HepG2 (cell line): ENCODE measurements at regions not wholly inside any gene's neighbourhood (a gene's known extent, or its start where the extent isn't known, plus 50 kb on each side); places are given as distances from the start of the nearest gene placed in this dataset.

Experiments used
- ATAC-seq: fragments of 200-7000 bp; cut with Tn5 transposase; 3 replicates; pipeline ENCODE4 v1.9.1; 2020; ENCODE audit warnings: mild to moderate bottlenecking, moderate library complexity
- BruUV-seq: library from RNA; stranded (reverse); fragments of 400-500 nt; replicated peaks from 2 replicates; lab custom pipeline; 2021; lab: Mats Ljungman, UMichigan
- CTCF ChIA-PET: fragments of 300-600 bp; formaldehyde crosslinking; extraction: SDS; loops from one replicate; lab custom pipeline; 2021; ENCODE audit warnings: low total read pairs, inconsistent platforms, low intra/inter-chr PET ratio; lab: Yijun Ruan, JAX
- POLR2A ChIA-PET: fragments of 350-600 bp; sonication (Branson Sonifier 250); formaldehyde crosslinking; loops from one replicate; lab custom pipeline; 2020; ENCODE audit warnings: antibody characterized with exemption, inconsistent platforms; lab: Yijun Ruan, JAX
- DNase-seq: peaks from one replicate; pipeline ENCODE4 v3.0.0-alpha.2; 2015; ENCODE audit warnings: low spot score
- FAIRE-seq: peaks from 3 replicates; lab custom pipeline; 2011; peaks lifted over from hg19 to GRCh38; lab: Jason Lieb, UNC
- H2AFZ ChIP-seq: one replicate; pipeline ENCODE4 v1.6.1; 2011; ENCODE audit warnings: low read length, inconsistent platforms
- H3K27ac ChIP-seq: fragments of 300-600 bp; 3 replicates; pipeline ENCODE4 v1.8.0; 2011; ENCODE audit warnings: mixed run types, mild to moderate bottlenecking, mixed read lengths, low read length, inconsistent platforms; ENCODE audit not compliant: insufficient read depth; ENCODE audit errors: extremely low read length
- H3K27me3 ChIP-seq, 2 experiments: fragments of 200-600 bp in 1 of 2; 2 replicates in 1 of 2; 3 replicates in 1 of 2; pipeline versions ENCODE4 v1.6.0 to v1.8.0; 2011; ENCODE audit warnings: low read length in 2 of 2, mild to moderate bottlenecking in 2 of 2, moderate library complexity in 2 of 2, inconsistent platforms in 1 of 2; ENCODE audit not compliant: insufficient read depth in 2 of 2, control insufficient read depth in 1 of 2
- H3K36me3 ChIP-seq, 2 experiments: fragments of 200-600 bp in 1 of 2; replicated peaks in 1 of 2; 2 replicates in 1 of 2; 3 replicates in 1 of 2; pipeline versions ENCODE4 v1.5.1 to v1.8.0; 2011; ENCODE audit warnings: low read length in 2 of 2, inconsistent platforms in 1 of 2; ENCODE audit not compliant: insufficient read depth in 2 of 2, control insufficient read depth in 1 of 2
- H3K4me1 ChIP-seq: 2 replicates; pipeline ENCODE4 v1.5.1; 2012; ENCODE audit warnings: low read length, inconsistent platforms; ENCODE audit not compliant: insufficient read depth
- H3K4me2 ChIP-seq: 2 replicates; pipeline ENCODE4 v1.6.0; 2011; ENCODE audit warnings: low read depth, low read length, inconsistent platforms
- H3K4me3 ChIP-seq, 3 experiments: fragments of 200-600 bp in 1 of 3; sonication (generic), shearing (Covaris generic) in 1 of 3; replicated peaks in 1 of 3; 2 replicates each; pipeline ENCODE4 v1.5.1; 2011 to 2016; ENCODE audit warnings: low read length in 3 of 3, inconsistent platforms in 2 of 3, low read depth in 2 of 3, mild to moderate bottlenecking in 2 of 3, control low read depth in 1 of 3, mixed read lengths in 1 of 3; ENCODE audit not compliant: insufficient read depth in 1 of 3
- H3K79me2 ChIP-seq: one replicate; pipeline ENCODE4 v1.6.1; 2011; ENCODE audit warnings: low read length, inconsistent platforms; ENCODE audit not compliant: insufficient read depth
- H3K9ac ChIP-seq: 2 replicates; pipeline ENCODE4 v1.6.0; 2011; ENCODE audit warnings: mild to moderate bottlenecking, low read depth, low read length, inconsistent platforms; ENCODE audit not compliant: insufficient read depth
- H3K9me3 ChIP-seq: 2 replicates; pipeline ENCODE4 v1.5.1; 2012; ENCODE audit warnings: mild to moderate bottlenecking, low read length
- H4K20me1 ChIP-seq: 2 replicates; pipeline ENCODE4 v1.6.0; 2011; ENCODE audit warnings: inconsistent platforms, mild to moderate bottlenecking, low read length, moderate library complexity; ENCODE audit not compliant: insufficient read depth
- HOMEZ ChIP-seq: IDR thresholded peaks from 2 replicates; pipeline ENCODE4 v1.6.1; 2016; ENCODE audit warnings: low read depth
- MIER3 ChIP-seq: IDR thresholded peaks from 2 replicates; pipeline ENCODE4 v1.6.1; 2016; ENCODE audit warnings: missing compliant biosample characterization, borderline replicate concordance
- NCOA2 ChIP-seq: sonication (generic); formaldehyde crosslinking; IDR thresholded peaks from 2 replicates; pipeline ENCODE4 v1.8.0; 2022; ENCODE audit warnings: inconsistent platforms
- SAFB2 ChIP-seq: sonication (generic); formaldehyde crosslinking; IDR thresholded peaks from 2 replicates; pipeline ENCODE4 v1.5.1; 2020; ENCODE audit warnings: missing genetic modification reagents, low read depth, mild to moderate bottlenecking, borderline replicate concordance
- SMARCC2 ChIP-seq: fragments of 450-650 bp; IDR thresholded peaks from 2 replicates; pipeline ENCODE4 v1.6.1; 2017; ENCODE audit warnings: antibody characterized with exemption, mild to moderate bottlenecking
- ZC3H13 ChIP-seq: sonication (generic); formaldehyde crosslinking; IDR thresholded peaks from 2 replicates; pipeline ENCODE4 v1.8.1; 2023; ENCODE audit warnings: mild to moderate bottlenecking, missing genetic modification reagents, moderate library complexity
- ZNF512 ChIP-seq: sonication (generic); formaldehyde crosslinking; IDR thresholded peaks from 2 replicates; pipeline ENCODE4 v1.4.0; 2020; ENCODE audit warnings: mild to moderate bottlenecking, missing genetic modification reagents
- ZNF850 ChIP-seq: sonication (generic); formaldehyde crosslinking; conservative IDR thresholded peaks from 2 replicates; pipeline ENCODE4 v1.9.0; 2021; ENCODE audit warnings: mild to moderate bottlenecking, missing genetic modification reagents
- WGBS: methylation state at CpG from one replicate; pipeline ENCODE4 v1.1.6; 2017; ENCODE audit warnings: low lambda C conversion rate; 5-methylcytosine and 5-hydroxymethylcytosine counted together
- in situ Hi-C: cut with HindIII; loops from 2 replicates; pipeline ENCODE4 v1.10.0; 2017; ENCODE audit warnings: low pct_unique_long_range_greater_than_20kb; ENCODE audit not compliant: extremely low pct_ligation_motif_present
- intact Hi-C: fragments of 100-400 bp; cut with micrococcal nuclease; formaldehyde crosslinking; loops from one replicate; pipeline ENCODE4 v1.10.0; 2022; ENCODE audit not compliant: unreplicated experiment
- TF ChIP-seq, protein P1 (sequence below): sonication (generic); formaldehyde crosslinking; IDR thresholded peaks from 2 replicates; pipeline ENCODE4 v1.4.0; 2020; ENCODE audit warnings: missing genetic modification reagents
- TF ChIP-seq, protein P2 (sequence below): sonication (generic); formaldehyde crosslinking; IDR thresholded peaks from 2 replicates; pipeline ENCODE4 v1.5.1; 2020; ENCODE audit warnings: mild to moderate bottlenecking, missing genetic modification reagents, borderline replicate concordance

GRCh38 chr18:54767098-54767497 is 61.2 kb upstream of the RAB27B start:
- H3K79me2 ChIP-seq, result no peaks in the 10 kb centered on the region
- peaks cover 21% of the 10 kb centered on the region for H3K4me1 ChIP-seq
- 3% methylated on average over 1 of the region's 1 CpG for WGBS
- no peak overlapping the region for H3K27ac ChIP-seq
- CTCF ChIA-PET, result no interaction called here
- H4K20me1 ChIP-seq, result no peaks in the 10 kb centered on the region
- peak; percentile 92 for ATAC-seq
- H3K4me3 ChIP-seq, result no peak overlapping the region
- no peaks in the 10 kb centered on the region for H3K36me3 ChIP-seq
- H3K9ac ChIP-seq, result no peak overlapping the region
- POLR2A ChIA-PET, result no interaction called here
- intact Hi-C loops, result loop anchor here (10.0 kb wide), 1 partner anchor 178 kb away; no protein-coding TSS in a partner anchor
- no peak overlapping the region for H3K4me2 ChIP-seq
- in situ Hi-C loops, result no loop called here
- no peak overlapping the region for H2AFZ ChIP-seq
- H3K9me3 ChIP-seq, result no peaks in the 10 kb centered on the region
- H3K27me3 ChIP-seq, result no peaks in the 10 kb centered on the region
- no peak for FAIRE-seq
- no TSS peak for BruUV-seq
- DNase-seq, result peak; percentile 62
- TF ChIP-seq ZNF512 (CRISPR knock-in tag), result no peak
- TF ChIP-seq, protein P1, sequence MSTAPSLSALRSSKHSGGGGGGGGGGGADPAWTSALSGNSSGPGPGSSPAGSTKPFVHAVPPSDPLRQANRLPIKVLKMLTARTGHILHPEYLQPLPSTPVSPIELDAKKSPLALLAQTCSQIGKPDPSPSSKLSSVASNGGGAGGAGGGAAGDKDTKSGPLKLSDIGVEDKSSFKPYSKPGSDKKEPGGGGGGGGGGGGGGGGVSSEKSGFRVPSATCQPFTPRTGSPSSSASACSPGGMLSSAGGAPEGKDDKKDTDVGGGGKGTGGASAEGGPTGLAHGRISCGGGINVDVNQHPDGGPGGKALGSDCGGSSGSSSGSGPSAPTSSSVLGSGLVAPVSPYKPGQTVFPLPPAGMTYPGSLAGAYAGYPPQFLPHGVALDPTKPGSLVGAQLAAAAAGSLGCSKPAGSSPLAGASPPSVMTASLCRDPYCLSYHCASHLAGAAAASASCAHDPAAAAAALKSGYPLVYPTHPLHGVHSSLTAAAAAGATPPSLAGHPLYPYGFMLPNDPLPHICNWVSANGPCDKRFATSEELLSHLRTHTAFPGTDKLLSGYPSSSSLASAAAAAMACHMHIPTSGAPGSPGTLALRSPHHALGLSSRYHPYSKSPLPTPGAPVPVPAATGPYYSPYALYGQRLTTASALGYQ (CRISPR knock-in tag), result peak; percentile 57; the same call in 1 of the 2 replicates
- TF ChIP-seq ZNF850 (CRISPR knock-in tag), result no peak
- TF ChIP-seq, protein P2, sequence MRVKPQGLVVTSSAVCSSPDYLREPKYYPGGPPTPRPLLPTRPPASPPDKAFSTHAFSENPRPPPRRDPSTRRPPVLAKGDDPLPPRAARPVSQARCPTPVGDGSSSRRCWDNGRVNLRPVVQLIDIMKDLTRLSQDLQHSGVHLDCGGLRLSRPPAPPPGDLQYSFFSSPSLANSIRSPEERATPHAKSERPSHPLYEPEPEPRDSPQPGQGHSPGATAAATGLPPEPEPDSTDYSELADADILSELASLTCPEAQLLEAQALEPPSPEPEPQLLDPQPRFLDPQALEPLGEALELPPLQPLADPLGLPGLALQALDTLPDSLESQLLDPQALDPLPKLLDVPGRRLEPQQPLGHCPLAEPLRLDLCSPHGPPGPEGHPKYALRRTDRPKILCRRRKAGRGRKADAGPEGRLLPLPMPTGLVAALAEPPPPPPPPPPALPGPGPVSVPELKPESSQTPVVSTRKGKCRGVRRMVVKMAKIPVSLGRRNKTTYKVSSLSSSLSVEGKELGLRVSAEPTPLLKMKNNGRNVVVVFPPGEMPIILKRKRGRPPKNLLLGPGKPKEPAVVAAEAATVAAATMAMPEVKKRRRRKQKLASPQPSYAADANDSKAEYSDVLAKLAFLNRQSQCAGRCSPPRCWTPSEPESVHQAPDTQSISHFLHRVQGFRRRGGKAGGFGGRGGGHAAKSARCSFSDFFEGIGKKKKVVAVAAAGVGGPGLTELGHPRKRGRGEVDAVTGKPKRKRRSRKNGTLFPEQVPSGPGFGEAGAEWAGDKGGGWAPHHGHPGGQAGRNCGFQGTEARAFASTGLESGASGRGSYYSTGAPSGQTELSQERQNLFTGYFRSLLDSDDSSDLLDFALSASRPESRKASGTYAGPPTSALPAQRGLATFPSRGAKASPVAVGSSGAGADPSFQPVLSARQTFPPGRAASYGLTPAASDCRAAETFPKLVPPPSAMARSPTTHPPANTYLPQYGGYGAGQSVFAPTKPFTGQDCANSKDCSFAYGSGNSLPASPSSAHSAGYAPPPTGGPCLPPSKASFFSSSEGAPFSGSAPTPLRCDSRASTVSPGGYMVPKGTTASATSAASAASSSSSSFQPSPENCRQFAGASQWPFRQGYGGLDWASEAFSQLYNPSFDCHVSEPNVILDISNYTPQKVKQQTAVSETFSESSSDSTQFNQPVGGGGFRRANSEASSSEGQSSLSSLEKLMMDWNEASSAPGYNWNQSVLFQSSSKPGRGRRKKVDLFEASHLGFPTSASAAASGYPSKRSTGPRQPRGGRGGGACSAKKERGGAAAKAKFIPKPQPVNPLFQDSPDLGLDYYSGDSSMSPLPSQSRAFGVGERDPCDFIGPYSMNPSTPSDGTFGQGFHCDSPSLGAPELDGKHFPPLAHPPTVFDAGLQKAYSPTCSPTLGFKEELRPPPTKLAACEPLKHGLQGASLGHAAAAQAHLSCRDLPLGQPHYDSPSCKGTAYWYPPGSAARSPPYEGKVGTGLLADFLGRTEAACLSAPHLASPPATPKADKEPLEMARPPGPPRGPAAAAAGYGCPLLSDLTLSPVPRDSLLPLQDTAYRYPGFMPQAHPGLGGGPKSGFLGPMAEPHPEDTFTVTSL (CRISPR knock-in tag), result peak; percentile 94
- no peak for TF ChIP-seq SMARCC2
- peak; percentile 52; the same call in 1 of the 2 replicates for TF ChIP-seq NCOA2 (CRISPR knock-in tag)
- TF ChIP-seq ZC3H13 (CRISPR knock-in tag), result no peak
- 0 out of 2 replicates have a peak, but pooled peaks have one; percentile 52 for TF ChIP-seq MIER3 (CRISPR knock-in tag)
- no peak for TF ChIP-seq SAFB2 (CRISPR knock-in tag)
- TF ChIP-seq HOMEZ (CRISPR knock-in tag), result peak; percentile 49; the same call in 1 of the 2 replicates
